ENCODE measurements at regions not wholly inside any gene's neighbourhood (a gene's known extent, or its start where the extent isn't known, plus 50 kb on each side); places are given as distances from the start of the nearest gene placed in this dataset.

- TF ChIP-seq CTCF (IDR thresholded peaks at IDR 0.05; ENCODE audit: low read length) (no peak), EZH2 (IDR thresholded peaks at IDR 0.05; ENCODE audit: borderline replicate concordance, low read length) (no peak)
Measured at GRCh38 chr6:21831521-21832291, 238.2 kb downstream of the SOX4 start.

All from OCI-LY1 (cell line).